SK-N-SH (cell line): ENCODE measurements at regions not wholly inside any gene's neighbourhood (a gene's known extent, or its start where the extent isn't known, plus 50 kb on each side); places are given as distances from the start of the nearest gene placed in this dataset.

Source experiments
- CHD2 ChIP-seq: fragments of 150-350 bp; IDR thresholded peaks from 2 replicates; pipeline ENCODE4 v1.6.1; 2018; ENCODE audit warnings: low read length; ENCODE audit not compliant: partially characterized antibody
- FOXM1 ChIP-seq: IDR thresholded peaks from 2 replicates; pipeline ENCODE4 v1.4.0; 2012; ENCODE audit warnings: low read depth, mild to moderate bottlenecking
- MXI1 ChIP-seq: IDR thresholded peaks from 2 replicates; pipeline ENCODE4 v1.6.1; 2012; ENCODE audit warnings: mild to moderate bottlenecking, low read depth, low read length, improper control_type of control experiment
- POLR2AphosphoS5 ChIP-seq: IDR thresholded peaks from 2 replicates; pipeline ENCODE4 v1.6.1; 2012; ENCODE audit warnings: low read depth, low read length
- RAD21 ChIP-seq: IDR thresholded peaks from 2 replicates; pipeline ENCODE4 v1.6.1; 2012; ENCODE audit warnings: mild to moderate bottlenecking, low read length
- TAF1 ChIP-seq: IDR thresholded peaks from 2 replicates; pipeline ENCODE4 v1.6.1; 2012; ENCODE audit warnings: low read depth, mild to moderate bottlenecking, low read length, moderate library complexity, borderline replicate concordance
- TF ChIP-seq, protein P1 (sequence below): fragments of 200-600 bp; sonication (generic); IDR thresholded peaks from 2 replicates; pipeline ENCODE4 v1.6.1; 2017; ENCODE audit warnings: antibody characterized with exemption, mild to moderate bottlenecking, moderate library complexity
- TF ChIP-seq, protein P2 (sequence below): fragments of 150-350 bp; IDR thresholded peaks from 2 replicates; pipeline ENCODE4 v1.6.1; 2017; ENCODE audit warnings: antibody characterized with exemption, low read length, low read depth, borderline replicate concordance
- TF ChIP-seq, protein P3 (sequence below): IDR thresholded peaks from 2 replicates; pipeline ENCODE4 v1.4.0; 2012; ENCODE audit warnings: low read depth
- TF ChIP-seq, protein P4 (sequence below): IDR thresholded peaks from 2 replicates; pipeline ENCODE4 v1.4.0; 2012; ENCODE audit warnings: low read depth, borderline replicate concordance
- TF ChIP-seq, protein P5 (sequence below): IDR thresholded peaks from 2 replicates; pipeline ENCODE4 v1.4.0; 2012; ENCODE audit warnings: low read depth, borderline replicate concordance

DNA sequence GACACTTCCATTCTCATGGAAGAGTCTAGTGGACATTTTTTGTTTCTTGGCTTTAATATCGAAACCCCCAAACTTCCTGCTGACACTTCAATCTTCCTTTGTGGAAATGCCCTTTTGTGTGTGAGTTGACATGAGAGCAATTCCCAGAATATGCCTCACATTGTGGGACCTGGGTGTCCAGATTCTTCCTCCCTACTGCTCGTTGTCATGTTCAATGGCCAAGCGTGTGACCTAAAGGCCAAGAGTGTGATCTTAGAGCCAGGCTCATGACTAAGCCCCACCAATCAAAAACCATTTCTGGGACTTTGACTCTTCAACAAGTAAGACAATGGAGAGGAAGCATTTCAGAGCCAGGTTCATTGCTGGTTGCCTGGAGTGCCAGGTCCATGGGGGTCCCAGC is 52.5 kb upstream of the BMPER start:
- TF ChIP-seq TAF1 (no peak), POLR2AphosphoS5 (no peak), RAD21 (no peak), MXI1 (no peak), CHD2 (no peak), FOXM1 (no peak)
- TF ChIP-seq, protein P1, sequence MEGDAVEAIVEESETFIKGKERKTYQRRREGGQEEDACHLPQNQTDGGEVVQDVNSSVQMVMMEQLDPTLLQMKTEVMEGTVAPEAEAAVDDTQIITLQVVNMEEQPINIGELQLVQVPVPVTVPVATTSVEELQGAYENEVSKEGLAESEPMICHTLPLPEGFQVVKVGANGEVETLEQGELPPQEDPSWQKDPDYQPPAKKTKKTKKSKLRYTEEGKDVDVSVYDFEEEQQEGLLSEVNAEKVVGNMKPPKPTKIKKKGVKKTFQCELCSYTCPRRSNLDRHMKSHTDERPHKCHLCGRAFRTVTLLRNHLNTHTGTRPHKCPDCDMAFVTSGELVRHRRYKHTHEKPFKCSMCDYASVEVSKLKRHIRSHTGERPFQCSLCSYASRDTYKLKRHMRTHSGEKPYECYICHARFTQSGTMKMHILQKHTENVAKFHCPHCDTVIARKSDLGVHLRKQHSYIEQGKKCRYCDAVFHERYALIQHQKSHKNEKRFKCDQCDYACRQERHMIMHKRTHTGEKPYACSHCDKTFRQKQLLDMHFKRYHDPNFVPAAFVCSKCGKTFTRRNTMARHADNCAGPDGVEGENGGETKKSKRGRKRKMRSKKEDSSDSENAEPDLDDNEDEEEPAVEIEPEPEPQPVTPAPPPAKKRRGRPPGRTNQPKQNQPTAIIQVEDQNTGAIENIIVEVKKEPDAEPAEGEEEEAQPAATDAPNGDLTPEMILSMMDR, result no peak
- TF ChIP-seq, protein P2, sequence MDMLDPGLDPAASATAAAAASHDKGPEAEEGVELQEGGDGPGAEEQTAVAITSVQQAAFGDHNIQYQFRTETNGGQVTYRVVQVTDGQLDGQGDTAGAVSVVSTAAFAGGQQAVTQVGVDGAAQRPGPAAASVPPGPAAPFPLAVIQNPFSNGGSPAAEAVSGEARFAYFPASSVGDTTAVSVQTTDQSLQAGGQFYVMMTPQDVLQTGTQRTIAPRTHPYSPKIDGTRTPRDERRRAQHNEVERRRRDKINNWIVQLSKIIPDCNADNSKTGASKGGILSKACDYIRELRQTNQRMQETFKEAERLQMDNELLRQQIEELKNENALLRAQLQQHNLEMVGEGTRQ, result no peak
- TF ChIP-seq, protein P3, sequence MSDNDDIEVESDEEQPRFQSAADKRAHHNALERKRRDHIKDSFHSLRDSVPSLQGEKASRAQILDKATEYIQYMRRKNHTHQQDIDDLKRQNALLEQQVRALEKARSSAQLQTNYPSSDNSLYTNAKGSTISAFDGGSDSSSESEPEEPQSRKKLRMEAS, result no peak
- TF ChIP-seq, protein P4, sequence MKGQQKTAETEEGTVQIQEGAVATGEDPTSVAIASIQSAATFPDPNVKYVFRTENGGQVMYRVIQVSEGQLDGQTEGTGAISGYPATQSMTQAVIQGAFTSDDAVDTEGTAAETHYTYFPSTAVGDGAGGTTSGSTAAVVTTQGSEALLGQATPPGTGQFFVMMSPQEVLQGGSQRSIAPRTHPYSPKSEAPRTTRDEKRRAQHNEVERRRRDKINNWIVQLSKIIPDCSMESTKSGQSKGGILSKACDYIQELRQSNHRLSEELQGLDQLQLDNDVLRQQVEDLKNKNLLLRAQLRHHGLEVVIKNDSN, result no peak
- TF ChIP-seq, protein P5, sequence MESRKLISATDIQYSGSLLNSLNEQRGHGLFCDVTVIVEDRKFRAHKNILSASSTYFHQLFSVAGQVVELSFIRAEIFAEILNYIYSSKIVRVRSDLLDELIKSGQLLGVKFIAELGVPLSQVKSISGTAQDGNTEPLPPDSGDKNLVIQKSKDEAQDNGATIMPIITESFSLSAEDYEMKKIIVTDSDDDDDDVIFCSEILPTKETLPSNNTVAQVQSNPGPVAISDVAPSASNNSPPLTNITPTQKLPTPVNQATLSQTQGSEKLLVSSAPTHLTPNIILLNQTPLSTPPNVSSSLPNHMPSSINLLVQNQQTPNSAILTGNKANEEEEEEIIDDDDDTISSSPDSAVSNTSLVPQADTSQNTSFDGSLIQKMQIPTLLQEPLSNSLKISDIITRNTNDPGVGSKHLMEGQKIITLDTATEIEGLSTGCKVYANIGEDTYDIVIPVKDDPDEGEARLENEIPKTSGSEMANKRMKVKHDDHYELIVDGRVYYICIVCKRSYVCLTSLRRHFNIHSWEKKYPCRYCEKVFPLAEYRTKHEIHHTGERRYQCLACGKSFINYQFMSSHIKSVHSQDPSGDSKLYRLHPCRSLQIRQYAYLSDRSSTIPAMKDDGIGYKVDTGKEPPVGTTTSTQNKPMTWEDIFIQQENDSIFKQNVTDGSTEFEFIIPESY, result no peak
